ENCODE measurements at regions not wholly inside any gene's neighbourhood (a gene's known extent, or its start where the extent isn't known, plus 50 kb on each side); places are given as distances from the start of the nearest gene placed in this dataset.

DNA sequence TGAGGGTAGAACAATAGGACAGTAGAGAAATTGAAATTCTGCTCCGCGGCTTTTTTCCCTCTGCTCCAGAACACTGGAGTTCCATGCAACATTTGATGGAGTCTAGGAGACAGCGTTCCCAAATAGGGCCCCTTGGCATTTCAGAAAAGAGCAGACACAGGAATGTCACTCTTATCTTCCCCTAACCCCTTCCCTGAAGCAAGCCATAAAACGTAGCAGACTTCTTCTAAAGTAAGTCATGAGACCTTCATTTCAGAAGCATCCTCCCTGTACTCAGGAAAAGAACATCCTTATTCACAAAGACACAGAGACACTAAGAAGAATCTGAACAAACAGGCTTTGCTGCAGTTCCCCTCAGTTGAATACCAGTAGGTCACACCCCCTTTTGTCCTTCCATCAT is 296.1 kb upstream of the SOX9 start:
- Histone ChIP-seq H3K79me2 (ENCODE audit: control insufficient read depth in 1 of 2, insufficient read depth in 2 of 2, low read length in 2 of 2) (no peaks in the 10 kb centered on the region), H3K9me3 (ENCODE audit: insufficient read depth in 2 of 2, low read depth in 1 of 2, low read length in 1 of 2) (no peaks in the 10 kb centered on the region), H4K5ac (ENCODE audit: insufficient read length, low read depth, low read length) (no peak overlapping the region), H2AFZ (ENCODE audit: low read length) (no peak overlapping the region), H2BK20ac (ENCODE audit: low read length) (peak overlapping the region; percentile 7; the same call in 1 of the 2 replicates), H2BK120ac (replicated peaks; ENCODE audit: low read depth, low read length) (no peak overlapping the region), H2AK5ac (ENCODE audit: low read depth, low read length) (no peak overlapping the region), H4K8ac (ENCODE audit: extremely low read depth, insufficient read depth, low read length) (no peak overlapping the region), H3K4me2 (ENCODE audit: insufficient read depth in 1 of 2, low read depth in 2 of 2, low read length in 2 of 2) (no peak overlapping the region), H3K27me3 (replicated peaks in 1 of 4; ENCODE audit: control insufficient read depth in 3 of 4, extremely low read depth in 1 of 4, insufficient read depth in 3 of 4, low read length in 3 of 4) (no peaks in the 10 kb centered on the region), H3K18ac (ENCODE audit: extremely low read depth, low read length) (no peak overlapping the region), H2BK15ac (ENCODE audit: low read length) (no peak overlapping the region), H4K20me1 (replicated peaks in 1 of 2; ENCODE audit: control insufficient read depth in 1 of 2, insufficient read depth in 2 of 2, low read length in 2 of 2) (no peaks in the 10 kb centered on the region), H3K23me2 (ENCODE audit: low read depth, low read length) (no peaks in the 10 kb centered on the region), H2BK5ac (ENCODE audit: low read depth, low read length) (no peak overlapping the region), H3K9ac (replicated peaks in 1 of 4; ENCODE audit: extremely low read depth in 1 of 4, low read depth in 3 of 4, low read length in 3 of 4) (no peak overlapping the region), H3K14ac (ENCODE audit: insufficient read length) (no peak overlapping the region), H3K4ac (replicated peaks; ENCODE audit: insufficient read length, low read depth, low read length) (no peak overlapping the region), H3K23ac (ENCODE audit: insufficient read length) (no peak overlapping the region), H3K27ac (ENCODE audit: low read depth, low read length) (no peak overlapping the region), H3K4me1 (replicated peaks in 1 of 4; ENCODE audit: control insufficient read depth in 3 of 4, insufficient read depth in 4 of 4, low read length in 3 of 4) (peaks cover 0 to 7% (median 5%) of the 10 kb centered on the region in 4 experiments; a peak in 3 of 7 replicates), H3K36me3 (ENCODE audit: control insufficient read depth in 2 of 4, insufficient read depth in 4 of 4, low read length in 3 of 4) (no peaks in the 10 kb centered on the region), H3K79me1 (ENCODE audit: low read depth, low read length) (no peaks in the 10 kb centered on the region), H3K4me3 (ENCODE audit: extremely low read depth in 1 of 4, insufficient read depth in 2 of 4, low read depth in 3 of 4, low read length in 4 of 4) (no peak overlapping the region), H4K91ac (replicated peaks; ENCODE audit: insufficient read length, low read length) (no peak overlapping the region), H3K56ac (replicated peaks; ENCODE audit: insufficient read length, low read depth, low read length) (no peak overlapping the region), H2BK12ac (ENCODE audit: low read depth, low read length) (no peak overlapping the region)
- ChIA-PET POLR2A (ENCODE audit: partially characterized antibody) (no interaction called here), CTCF (ENCODE audit: partially characterized antibody) (no interaction called here)
- no peak for FAIRE-seq
- DNase-seq (ENCODE audit: low read depth in 1 of 2, low spot score in 2 of 2): no peak
- 88% methylated on average over 4 of the region's 4 CpGs; no CpG with 5 or more reads in 1 of the 2 experiments for WGBS, 2 experiments (ENCODE audit: extremely low coverage in 1 of 2, insufficient coverage in 1 of 2, insufficient read length in 1 of 2, insufficient replicate concordance in 2 of 2, low coverage in 1 of 2, low lambda C conversion rate in 2 of 2, missing lambda C conversion rate in 1 of 2)
- TF ChIP-seq, protein P1, sequence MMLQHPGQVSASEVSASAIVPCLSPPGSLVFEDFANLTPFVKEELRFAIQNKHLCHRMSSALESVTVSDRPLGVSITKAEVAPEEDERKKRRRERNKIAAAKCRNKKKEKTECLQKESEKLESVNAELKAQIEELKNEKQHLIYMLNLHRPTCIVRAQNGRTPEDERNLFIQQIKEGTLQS (IDR thresholded peaks at IDR 0.05; ENCODE audit: insufficient read depth, low read depth, low read length): no peak
- TF ChIP-seq CBX5 (IDR thresholded peaks at IDR 0.05; ENCODE audit: low read depth, low read length) (no peak), ASH2L (IDR thresholded peaks at IDR 0.05; ENCODE audit: low read length) (no peak), CEBPB (IDR thresholded peaks at IDR 0.05; ENCODE audit: low read depth, low read length) (no peak), EGR1 (IDR thresholded peaks at IDR 0.05; ENCODE audit: borderline replicate concordance, low read depth, low read length) (no peak), HDAC6 (IDR thresholded peaks at IDR 0.05; ENCODE audit: low read depth, low read length) (no peak), SIN3A (conservative IDR thresholded peaks at IDR 0.05 in 1 of 2, IDR thresholded peaks at IDR 0.05 in 1 of 2; ENCODE audit: low read depth in 1 of 2, low read length in 2 of 2) (no peak), YY1 (IDR thresholded peaks at IDR 0.05; ENCODE audit: low read depth, low read length) (no peak)
- TF ChIP-seq, protein P2, sequence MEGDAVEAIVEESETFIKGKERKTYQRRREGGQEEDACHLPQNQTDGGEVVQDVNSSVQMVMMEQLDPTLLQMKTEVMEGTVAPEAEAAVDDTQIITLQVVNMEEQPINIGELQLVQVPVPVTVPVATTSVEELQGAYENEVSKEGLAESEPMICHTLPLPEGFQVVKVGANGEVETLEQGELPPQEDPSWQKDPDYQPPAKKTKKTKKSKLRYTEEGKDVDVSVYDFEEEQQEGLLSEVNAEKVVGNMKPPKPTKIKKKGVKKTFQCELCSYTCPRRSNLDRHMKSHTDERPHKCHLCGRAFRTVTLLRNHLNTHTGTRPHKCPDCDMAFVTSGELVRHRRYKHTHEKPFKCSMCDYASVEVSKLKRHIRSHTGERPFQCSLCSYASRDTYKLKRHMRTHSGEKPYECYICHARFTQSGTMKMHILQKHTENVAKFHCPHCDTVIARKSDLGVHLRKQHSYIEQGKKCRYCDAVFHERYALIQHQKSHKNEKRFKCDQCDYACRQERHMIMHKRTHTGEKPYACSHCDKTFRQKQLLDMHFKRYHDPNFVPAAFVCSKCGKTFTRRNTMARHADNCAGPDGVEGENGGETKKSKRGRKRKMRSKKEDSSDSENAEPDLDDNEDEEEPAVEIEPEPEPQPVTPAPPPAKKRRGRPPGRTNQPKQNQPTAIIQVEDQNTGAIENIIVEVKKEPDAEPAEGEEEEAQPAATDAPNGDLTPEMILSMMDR (IDR thresholded peaks at IDR 0.05; ENCODE audit: control extremely low read depth in 1 of 3, insufficient read depth in 1 of 3, low read depth in 1 of 3, low read length in 3 of 3): no peak
- TF ChIP-seq, protein P3, sequence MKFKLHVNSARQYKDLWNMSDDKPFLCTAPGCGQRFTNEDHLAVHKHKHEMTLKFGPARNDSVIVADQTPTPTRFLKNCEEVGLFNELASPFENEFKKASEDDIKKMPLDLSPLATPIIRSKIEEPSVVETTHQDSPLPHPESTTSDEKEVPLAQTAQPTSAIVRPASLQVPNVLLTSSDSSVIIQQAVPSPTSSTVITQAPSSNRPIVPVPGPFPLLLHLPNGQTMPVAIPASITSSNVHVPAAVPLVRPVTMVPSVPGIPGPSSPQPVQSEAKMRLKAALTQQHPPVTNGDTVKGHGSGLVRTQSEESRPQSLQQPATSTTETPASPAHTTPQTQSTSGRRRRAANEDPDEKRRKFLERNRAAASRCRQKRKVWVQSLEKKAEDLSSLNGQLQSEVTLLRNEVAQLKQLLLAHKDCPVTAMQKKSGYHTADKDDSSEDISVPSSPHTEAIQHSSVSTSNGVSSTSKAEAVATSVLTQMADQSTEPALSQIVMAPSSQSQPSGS (IDR thresholded peaks at IDR 0.05; ENCODE audit: low read length): no peak
